ENCODE measurements at regions not wholly inside any gene's neighbourhood (a gene's known extent, or its start where the extent isn't known, plus 50 kb on each side); places are given as distances from the start of the nearest gene placed in this dataset.

GRCh38 chrX:150199181-150199580, 163.9 kb upstream of the MAMLD1 start (continued):
- TF ChIP-seq ZNF318 (CRISPR knock-in tag; IDR thresholded peaks at IDR 0.05): no peak
- TF ChIP-seq ZNF678 (CRISPR knock-in tag; IDR thresholded peaks at IDR 0.05): no peak
- no peak for TF ChIP-seq RFX1 (IDR thresholded peaks at IDR 0.05)
- TF ChIP-seq ZNF737 (CRISPR knock-in tag; IDR thresholded peaks at IDR 0.05; ENCODE audit: borderline replicate concordance): no peak
- no peak for TF ChIP-seq EP300 (IDR thresholded peaks at IDR 0.05; ENCODE audit: low read depth in 2 of 2, low read length in 2 of 2)
- TF ChIP-seq EP300 (CRISPR knock-in tag; IDR thresholded peaks at IDR 0.05; ENCODE audit: borderline replicate concordance): no peak

GRCh38 chrX:150199803-150200202, 163.3 kb upstream of the MAMLD1 start:
- Histone ChIP-seq H3K9me3 (ENCODE audit: low read length) (no peaks in the 10 kb centered on the region), H3K4me1 (ENCODE audit: insufficient read depth, low read length) (no peaks in the 10 kb centered on the region), H2AFZ (ENCODE audit: low read length) (no peak overlapping the region), H3K4me2 (ENCODE audit: low read depth, low read length) (no peak overlapping the region), H3K36me3 (replicated peaks in 1 of 2; ENCODE audit: control insufficient read depth in 1 of 2, insufficient read depth in 2 of 2, low read length in 2 of 2) (no peaks in the 10 kb centered on the region), H3K79me2 (ENCODE audit: insufficient read depth, low read length) (no peaks in the 10 kb centered on the region), H4K20me1 (ENCODE audit: insufficient read depth, low read length) (no peaks in the 10 kb centered on the region), H3K4me3 (replicated peaks in 1 of 3; ENCODE audit: insufficient read depth in 1 of 3, low read depth in 2 of 3, low read length in 3 of 3) (no peak overlapping the region), H3K9ac (ENCODE audit: insufficient read depth, low read depth, low read length) (no peak overlapping the region), H3K27me3 (ENCODE audit: control insufficient read depth in 1 of 2, insufficient read depth in 2 of 2, low read length in 2 of 2) (no peaks in the 10 kb centered on the region), H3K27ac (ENCODE audit: extremely low read length, insufficient read depth, low read length) (no peak overlapping the region)
- ChIA-PET CTCF (ENCODE audit: low intra/inter-chr PET ratio, low total read pairs) (no interaction called here), POLR2A (no interaction called here)
- intact Hi-C loops (cut with micrococcal nuclease; ENCODE audit: unreplicated experiment) (no loop called here), in situ Hi-C loops (cut with HindIII; ENCODE audit: extremely low pct_ligation_motif_present, low pct_unique_long_range_greater_than_20kb) (no loop called here)
- no peak for ATAC-seq
- DNase-seq (ENCODE audit: low spot score): no peak
- no peak for FAIRE-seq
- BruUV-seq (replicated peaks): no TSS peak
- WGBS (ENCODE audit: low lambda C conversion rate): 0% methylated on average over 2 of the region's 3 CpGs
- TF ChIP-seq ZNF275 (CRISPR knock-in tag; IDR thresholded peaks at IDR 0.05; ENCODE audit: borderline replicate concordance) (no peak), WIZ (CRISPR knock-in tag; IDR thresholded peaks at IDR 0.05) (no peak), PRDM4 (CRISPR knock-in tag; IDR thresholded peaks at IDR 0.05; ENCODE audit: borderline replicate concordance) (no peak)

Data from HepG2 (cell line).